ENCODE measurements at regions not wholly inside any gene's neighbourhood (a gene's known extent, or its start where the extent isn't known, plus 50 kb on each side); places are given as distances from the start of the nearest gene placed in this dataset.

- no peaks in the 10 kb centered on the region for H3K36me3 ChIP-seq (replicated peaks in 1 of 2; ENCODE audit: control insufficient read depth in 1 of 2, insufficient read depth in 2 of 2, low read length in 2 of 2)
- ChIA-PET POLR2A (no interaction called here), CTCF (ENCODE audit: low intra/inter-chr PET ratio, low total read pairs) (no interaction called here)
- H3K9ac ChIP-seq (ENCODE audit: insufficient read depth, low read depth, low read length) = no peak overlapping the region
- no peak for DNase-seq (ENCODE audit: low spot score)
- no peaks in the 10 kb centered on the region for H3K4me1 ChIP-seq (ENCODE audit: insufficient read depth, low read length)
- no peaks in the 10 kb centered on the region for H3K79me2 ChIP-seq (ENCODE audit: insufficient read depth, low read length)
- in situ Hi-C loops (cut with HindIII; ENCODE audit: extremely low pct_ligation_motif_present, low pct_unique_long_range_greater_than_20kb) (no loop called here), intact Hi-C loops (cut with micrococcal nuclease; ENCODE audit: unreplicated experiment) (no loop called here)
- H3K9me3 ChIP-seq (ENCODE audit: low read length) = no peaks in the 10 kb centered on the region
- H3K27ac ChIP-seq (ENCODE audit: extremely low read length, insufficient read depth, low read length) = no peak overlapping the region
- WGBS (ENCODE audit: low lambda C conversion rate) = 5% methylated on average over 4 of the region's 4 CpGs
- no peaks in the 10 kb centered on the region; a peak in 1 of 5 replicates for H3K27me3 ChIP-seq (ENCODE audit: control insufficient read depth in 1 of 2, insufficient read depth in 2 of 2, low read length in 2 of 2)
- no TSS peak for BruUV-seq (replicated peaks)
- H3K4me3 ChIP-seq (replicated peaks in 1 of 3; ENCODE audit: insufficient read depth in 1 of 3, low read depth in 2 of 3, low read length in 3 of 3) = no peak overlapping the region
- no peaks in the 10 kb centered on the region for H4K20me1 ChIP-seq (ENCODE audit: insufficient read depth, low read length)
- no peak overlapping the region for H2AFZ ChIP-seq (ENCODE audit: low read length)
- H3K4me2 ChIP-seq (ENCODE audit: low read depth, low read length) = no peak overlapping the region
- no peak for FAIRE-seq
- TF ChIP-seq SNRNP70 (IDR thresholded peaks at IDR 0.05; ENCODE audit: low read depth, low read length) (no peak), ETS1 (CRISPR knock-in tag; IDR thresholded peaks at IDR 0.05) (no peak)
- no peak for ATAC-seq
Observed at GRCh38 chr22:34849965-34850364, 216.0 kb upstream of the ISX start.

- Histone ChIP-seq H3K9ac (ENCODE audit: insufficient read depth, low read depth, low read length) (no peak overlapping the region), H3K4me3 (replicated peaks in 1 of 3; ENCODE audit: insufficient read depth in 1 of 3, low read depth in 2 of 3, low read length in 3 of 3) (no peak overlapping the region), H4K20me1 (ENCODE audit: insufficient read depth, low read length) (no peaks in the 10 kb centered on the region), H3K36me3 (replicated peaks in 1 of 2; ENCODE audit: control insufficient read depth in 1 of 2, insufficient read depth in 2 of 2, low read length in 2 of 2) (no peaks in the 10 kb centered on the region), H3K4me1 (ENCODE audit: insufficient read depth, low read length) (no peaks in the 10 kb centered on the region), H2AFZ (ENCODE audit: low read length) (no peak overlapping the region), H3K27me3 (ENCODE audit: control insufficient read depth in 1 of 2, insufficient read depth in 2 of 2, low read length in 2 of 2) (no peaks in the 10 kb centered on the region; a peak in 1 of 5 replicates), H3K79me2 (ENCODE audit: insufficient read depth, low read length) (no peaks in the 10 kb centered on the region), H3K27ac (ENCODE audit: extremely low read length, insufficient read depth, low read length) (no peak overlapping the region), H3K9me3 (ENCODE audit: low read length) (no peaks in the 10 kb centered on the region), H3K4me2 (ENCODE audit: low read depth, low read length) (no peak overlapping the region)
- intact Hi-C loops (cut with micrococcal nuclease; ENCODE audit: unreplicated experiment) (no loop called here), in situ Hi-C loops (cut with HindIII; ENCODE audit: extremely low pct_ligation_motif_present, low pct_unique_long_range_greater_than_20kb) (no loop called here)
- TF ChIP-seq ATF7 (IDR thresholded peaks at IDR 0.05) (peak; percentile 84), ATF7 (CRISPR knock-in tag; IDR thresholded peaks at IDR 0.05) (no peak), ZFP36 (IDR thresholded peaks at IDR 0.05; ENCODE audit: borderline replicate concordance, low read depth, low read length, partially characterized antibody) (no peak), HOXA3 (CRISPR knock-in tag; IDR thresholded peaks at IDR 0.05) (no peak), REST (IDR thresholded peaks at IDR 0.05; ENCODE audit: borderline replicate concordance in 1 of 2, low read depth in 1 of 2, low read length in 2 of 2) (peak in 1 of 2 experiments; percentile 60; a peak in 2 of 4 replicates), CREB1 (IDR thresholded peaks at IDR 0.05) (peak; percentile 87), CREB1 (CRISPR knock-in tag; IDR thresholded peaks at IDR 0.05) (no peak)
- no peak for DNase-seq (ENCODE audit: low spot score)
- ChIA-PET POLR2A (no interaction called here), CTCF (ENCODE audit: low intra/inter-chr PET ratio, low total read pairs) (no interaction called here)
- ATAC-seq = no peak
- FAIRE-seq = no peak
- BruUV-seq (replicated peaks) = no TSS peak
- 0% methylated on average over 4 of the region's 4 CpGs for WGBS (ENCODE audit: low lambda C conversion rate)
Observed at GRCh38 chr22:34851918-34852662, 213.9 kb upstream of the ISX start.

All from HepG2 (cell line).